SK-N-SH (cell line): ENCODE measurements at regions not wholly inside any gene's neighbourhood (a gene's known extent, or its start where the extent isn't known, plus 50 kb on each side); places are given as distances from the start of the nearest gene placed in this dataset.

Experiments used
- CTCF ChIA-PET: fragments of 300-600, 350-600 bp; formaldehyde crosslinking; extraction: SDS; loops from one replicate; lab custom pipeline; 2021; lab: Yijun Ruan, JAX
- POLR2A ChIA-PET: fragments of 350-600 bp; sonication (Branson Sonifier 250); formaldehyde crosslinking; extraction: SDS; loops from one replicate; lab custom pipeline; 2020; ENCODE audit warnings: antibody characterized with exemption, inconsistent platforms; lab: Yijun Ruan, JAX
- DNase-seq: peaks from one replicate; pipeline ENCODE4 v3.0.0; 2012
- H2AFZ ChIP-seq: fragments of 200-600 bp; sonication (generic); 2 replicates; pipeline ENCODE4 v1.8.1; 2016; ENCODE audit warnings: antibody characterized with exemption, mild to moderate bottlenecking, low read depth
- H3F3A ChIP-seq: fragments of 200-600 bp; sonication (generic); replicated peaks from 2 replicates; pipeline ENCODE3; 2016; ENCODE audit warnings: antibody characterized with exemption, mild to moderate bottlenecking; ENCODE audit not compliant: insufficient read depth
- H3K27ac ChIP-seq, 2 experiments: fragments of 200-500 bp in 1 of 2; fragments of 200-600 bp in 1 of 2; sonication (Bioruptor generic) in 1 of 2; sonication (generic), shearing (Covaris generic) in 1 of 2; 2 replicates each; pipeline versions ENCODE4 v1.5.1 to v1.6.1; 2014 to 2016; ENCODE audit warnings: low read depth in 2 of 2, inconsistent platforms in 1 of 2, low read length in 1 of 2, mild to moderate bottlenecking in 1 of 2, mixed read lengths in 1 of 2
- H3K27me3 ChIP-seq: fragments of 200-600 bp; sonication (generic), shearing (Covaris generic); 2 replicates; pipeline ENCODE4 v1.6.1; 2016; ENCODE audit warnings: mixed run types; ENCODE audit not compliant: insufficient read depth
- H3K36me3 ChIP-seq, 2 experiments: fragments of 200-500 bp in 1 of 2; fragments of 200-600 bp in 1 of 2; sonication (Bioruptor generic) in 1 of 2; sonication (generic) in 1 of 2; replicated peaks in 1 of 2; 2 replicates each; pipeline versions ENCODE3 to v1.5.1; 2014 to 2016; ENCODE audit warnings: low read length in 1 of 2, mild to moderate bottlenecking in 1 of 2; ENCODE audit not compliant: insufficient read depth in 2 of 2, control insufficient read depth in 1 of 2
- H3K4me1 ChIP-seq, 2 experiments: fragments of 200-500 bp in 1 of 2; fragments of 200-600 bp in 1 of 2; sonication (Bioruptor generic) in 1 of 2; sonication (generic), shearing (Covaris generic) in 1 of 2; 2 replicates each; pipeline versions ENCODE4 v1.5.1 to v1.6.1; 2014 to 2016; ENCODE audit warnings: low read depth in 1 of 2, low read length in 1 of 2, mixed run types in 1 of 2; ENCODE audit not compliant: insufficient read depth in 2 of 2, control insufficient read depth in 1 of 2
- H3K4me2 ChIP-seq: fragments of 200-600 bp; sonication (generic), shearing (Covaris generic); 2 replicates; pipeline ENCODE4 v1.6.1; 2017; ENCODE audit warnings: mixed run types
- H3K4me3 ChIP-seq, 2 experiments: fragments of 200-500 bp in 1 of 2; fragments of 200-600 bp in 1 of 2; sonication (Bioruptor generic) in 1 of 2; sonication (generic), shearing (Covaris generic) in 1 of 2; 2 replicates each; pipeline versions ENCODE4 v1.5.1 to v1.8.1; 2014 to 2016; ENCODE audit warnings: low read depth in 2 of 2, inconsistent platforms in 1 of 2, low read length in 1 of 2, mild to moderate bottlenecking in 1 of 2, mixed read lengths in 1 of 2, moderate library complexity in 1 of 2
- H3K79me2 ChIP-seq: fragments of 200-600 bp; sonication (generic); 2 replicates; pipeline ENCODE4 v1.8.1; 2017; ENCODE audit warnings: mild to moderate bottlenecking; ENCODE audit not compliant: insufficient read depth
- H3K9ac ChIP-seq: fragments of 200-600 bp; sonication (generic); 2 replicates; pipeline ENCODE4 v1.6.1; 2017; ENCODE audit warnings: mixed run types
- H3K9me2 ChIP-seq: fragments of 200-600 bp; sonication (generic); 2 replicates; pipeline ENCODE4 v1.6.1; 2017; ENCODE audit warnings: mixed run types
- H3K9me3 ChIP-seq: fragments of 200-600 bp; sonication (generic); 2 replicates; pipeline ENCODE4 v1.6.1; 2017; ENCODE audit warnings: mixed run types, mild to moderate bottlenecking, moderate library complexity
- H4K20me1 ChIP-seq: fragments of 200-600 bp; sonication (generic); 2 replicates; pipeline ENCODE4 v1.6.1; 2017; ENCODE audit warnings: mild to moderate bottlenecking, mixed run types; ENCODE audit not compliant: insufficient read depth
- CHD2 ChIP-seq: fragments of 150-350 bp; IDR thresholded peaks from 2 replicates; pipeline ENCODE4 v1.6.1; 2018; ENCODE audit warnings: low read length; ENCODE audit not compliant: partially characterized antibody
- EP300 ChIP-seq, 2 experiments: IDR thresholded peaks; 2 replicates each; pipeline versions ENCODE4 v1.4.0 to v1.6.1; 2012; ENCODE audit warnings: borderline replicate concordance in 1 of 2, low read depth in 1 of 2, low read length in 1 of 2
- EZH2phosphoT487 ChIP-seq: fragments of 200-600 bp; sonication (generic); IDR thresholded peaks from 2 replicates; pipeline ENCODE4 v1.6.1; 2017; ENCODE audit warnings: low read depth, mixed run types, mild to moderate bottlenecking, antibody characterized with exemption, moderate library complexity, borderline replicate concordance
- FOSL2 ChIP-seq: IDR thresholded peaks from 2 replicates; pipeline ENCODE4 v1.4.0; 2012; ENCODE audit warnings: low read depth, mild to moderate bottlenecking, moderate library complexity, borderline replicate concordance
- FOXM1 ChIP-seq: IDR thresholded peaks from 2 replicates; pipeline ENCODE4 v1.4.0; 2012; ENCODE audit warnings: low read depth, mild to moderate bottlenecking
- GABPA ChIP-seq: IDR thresholded peaks from 2 replicates; pipeline ENCODE4 v1.4.0; 2012; ENCODE audit warnings: low read depth, mild to moderate bottlenecking
- GATA2 ChIP-seq: sonication (generic); formaldehyde crosslinking; IDR thresholded peaks from 2 replicates; pipeline ENCODE4 v1.5.0; 2020; ENCODE audit warnings: mild to moderate bottlenecking, missing genetic modification reagents
- MEF2A ChIP-seq: IDR thresholded peaks from 2 replicates; pipeline ENCODE4 v1.4.0; 2012; ENCODE audit warnings: low read depth, borderline replicate concordance
- MXI1 ChIP-seq: IDR thresholded peaks from 2 replicates; pipeline ENCODE4 v1.6.1; 2012; ENCODE audit warnings: mild to moderate bottlenecking, low read depth, low read length, improper control_type of control experiment
- NRF1 ChIP-seq: IDR thresholded peaks from 2 replicates; pipeline ENCODE4 v1.6.1; 2012; ENCODE audit warnings: low read depth, mild to moderate bottlenecking, low read length
- POLR2AphosphoS5 ChIP-seq: IDR thresholded peaks from 2 replicates; pipeline ENCODE4 v1.6.1; 2012; ENCODE audit warnings: low read depth, low read length
- RAD21 ChIP-seq: IDR thresholded peaks from 2 replicates; pipeline ENCODE4 v1.6.1; 2012; ENCODE audit warnings: mild to moderate bottlenecking, low read length
- RCOR1 ChIP-seq: fragments of 150-350 bp; IDR thresholded peaks from 2 replicates; pipeline ENCODE4 v1.6.1; 2017; ENCODE audit warnings: antibody characterized with exemption, low read length
- TCF12 ChIP-seq: IDR thresholded peaks from 2 replicates; pipeline ENCODE4 v1.4.0; 2012
- TEAD4 ChIP-seq: IDR thresholded peaks from 2 replicates; pipeline ENCODE4 v1.4.0; 2012; ENCODE audit warnings: mild to moderate bottlenecking, borderline replicate concordance; ENCODE audit not compliant: insufficient read depth
- YY1 ChIP-seq: IDR thresholded peaks from 2 replicates; pipeline ENCODE4 v1.4.0; 2012; ENCODE audit warnings: low read depth, mild to moderate bottlenecking
- WGBS: methylation state at CpG from one replicate; pipeline ENCODE4 v1.1.6; 2017; ENCODE audit warnings: low lambda C conversion rate; 5-methylcytosine and 5-hydroxymethylcytosine counted together
- TF ChIP-seq, protein P1 (sequence below): fragments of 150-350 bp; IDR thresholded peaks from 2 replicates; pipeline ENCODE4 v1.6.1; 2017; ENCODE audit warnings: antibody characterized with exemption, low read length, low read depth, borderline replicate concordance
- TF ChIP-seq, protein P2 (sequence below): IDR thresholded peaks from 2 replicates; pipeline ENCODE4 v1.4.0; 2012; ENCODE audit warnings: low read depth, borderline replicate concordance
- TF ChIP-seq, protein P3 (sequence below): IDR thresholded peaks from 2 replicates; pipeline ENCODE4; 2012
- TF ChIP-seq, protein P4 (sequence below): IDR thresholded peaks from 2 replicates; pipeline ENCODE4 v1.4.0; 2012; ENCODE audit warnings: low read depth, borderline replicate concordance

DNA sequence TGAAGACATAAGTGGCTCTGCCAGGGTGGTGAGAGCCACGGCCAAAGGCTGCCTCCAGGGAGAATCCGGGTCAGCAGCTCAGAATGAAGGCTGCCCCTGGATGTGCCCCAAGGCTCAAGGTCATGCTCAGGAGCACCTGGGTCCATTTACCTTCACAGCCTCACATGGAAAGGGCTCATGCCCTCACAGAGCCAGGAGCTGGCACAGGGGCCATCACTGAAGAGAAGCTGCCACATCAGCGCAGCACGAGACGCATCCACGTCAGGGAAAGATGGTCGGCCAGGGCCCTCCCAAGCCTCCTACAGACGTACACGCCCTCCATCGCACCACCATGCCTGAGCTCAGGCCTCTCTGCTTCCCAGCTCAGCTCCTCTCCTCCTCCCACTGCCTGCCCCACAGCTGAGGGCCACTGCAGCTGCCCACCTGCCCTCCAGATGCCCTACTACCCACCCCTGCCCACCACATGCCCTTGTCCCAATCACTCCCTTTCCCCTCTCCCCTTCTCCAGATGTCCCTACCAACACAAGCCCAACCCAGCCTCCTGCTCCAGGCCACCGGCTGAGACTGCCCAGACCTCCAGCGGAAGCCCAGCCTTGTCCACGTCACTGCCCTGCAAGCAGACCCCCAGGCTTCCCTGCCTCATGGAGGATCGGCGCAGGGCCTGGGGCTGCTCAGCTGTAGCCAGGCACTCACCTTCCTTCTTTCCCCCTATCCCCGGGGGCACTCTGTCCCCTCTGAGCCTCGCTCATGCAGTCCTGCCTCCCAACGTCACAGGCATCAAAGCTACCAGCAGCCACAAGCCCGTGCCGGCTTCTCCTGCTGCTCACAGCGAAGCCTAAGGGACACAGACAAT, 144.1 kb downstream of the SHANK2 start:
- 58% methylated on average over 19 of the region's 21 CpGs for WGBS
- H4K20me1 ChIP-seq, result no peaks in the 10 kb centered on the region
- H3K4me2 ChIP-seq, result no peak overlapping the region
- ChIA-PET POLR2A (no interaction called here), CTCF (interaction anchor here (0.9 to 1.6 kb wide), 4 partner anchors 10 to 455 kb away, joined by 3 to 4 read pairs (median 3); no protein-coding TSS in a partner anchor)
- no peak for TF ChIP-seq GABPA
- no peak for TF ChIP-seq GATA2 (CRISPR knock-in tag)
- no peak for TF ChIP-seq TCF12
- TF ChIP-seq MXI1, result no peak
- no peak overlapping the region for H3K27ac ChIP-seq
- no peak overlapping the region for H2AFZ ChIP-seq
- H3K36me3 ChIP-seq, result no peaks in the 10 kb centered on the region
- no peaks in the 10 kb centered on the region for H3K9me3 ChIP-seq
- H3K79me2 ChIP-seq, result no peaks in the 10 kb centered on the region
- no peak overlapping the region for H3K9ac ChIP-seq
- no peak overlapping the region for H3K4me3 ChIP-seq
- DNase-seq, result no peak
- no peaks in the 10 kb centered on the region for H3F3A ChIP-seq
- no peaks in the 10 kb centered on the region; a peak in 1 of 4 replicates for H3K4me1 ChIP-seq
- H3K27me3 ChIP-seq, result no peaks in the 10 kb centered on the region
- H3K9me2 ChIP-seq, result no peaks in the 10 kb centered on the region

DNA sequence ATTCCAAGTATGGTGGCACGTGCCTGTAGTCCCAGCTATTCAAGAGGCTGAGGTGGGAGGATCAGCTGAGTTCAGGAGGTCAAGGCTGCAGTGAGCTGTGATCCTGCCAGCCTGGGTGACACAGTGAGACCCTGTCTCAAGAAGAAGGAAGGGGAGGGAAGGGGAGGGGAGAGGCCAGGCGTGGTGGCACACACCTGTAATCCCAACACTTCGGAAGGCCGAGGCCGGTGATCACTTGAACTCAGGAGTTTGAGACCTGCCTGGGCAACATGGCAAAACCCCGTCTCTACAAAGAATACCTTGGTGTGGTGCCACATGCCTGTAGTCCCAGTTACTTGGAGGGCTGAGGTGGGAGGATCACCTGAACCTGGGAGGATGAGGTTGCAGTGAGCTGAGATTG, 145.7 kb downstream of the SHANK2 start:
- no peak for DNase-seq
- Histone ChIP-seq H3K27ac (no peak overlapping the region), H3K79me2 (no peaks in the 10 kb centered on the region), H3K36me3 (no peaks in the 10 kb centered on the region), H3K9me3 (no peaks in the 10 kb centered on the region), H3K9ac (no peak overlapping the region), H3K4me3 (no peak overlapping the region), H2AFZ (no peak overlapping the region), H3K4me1 (peaks cover 0 to 6% of the 10 kb centered on the region in 2 experiments; a peak in 1 of 4 replicates), H3K9me2 (no peaks in the 10 kb centered on the region), H3K27me3 (no peaks in the 10 kb centered on the region), H3K4me2 (no peak overlapping the region), H4K20me1 (no peaks in the 10 kb centered on the region), H3F3A (no peaks in the 10 kb centered on the region)
- ChIA-PET CTCF (interaction anchor here (1.4 to 1.6 kb wide), 2 partner anchors 20 to 313 kb away, joined by 4 to 5 read pairs; no protein-coding TSS in a partner anchor), POLR2A (no interaction called here)
- TF ChIP-seq, protein P1, sequence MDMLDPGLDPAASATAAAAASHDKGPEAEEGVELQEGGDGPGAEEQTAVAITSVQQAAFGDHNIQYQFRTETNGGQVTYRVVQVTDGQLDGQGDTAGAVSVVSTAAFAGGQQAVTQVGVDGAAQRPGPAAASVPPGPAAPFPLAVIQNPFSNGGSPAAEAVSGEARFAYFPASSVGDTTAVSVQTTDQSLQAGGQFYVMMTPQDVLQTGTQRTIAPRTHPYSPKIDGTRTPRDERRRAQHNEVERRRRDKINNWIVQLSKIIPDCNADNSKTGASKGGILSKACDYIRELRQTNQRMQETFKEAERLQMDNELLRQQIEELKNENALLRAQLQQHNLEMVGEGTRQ, result no peak
- TF ChIP-seq EZH2phosphoT487 (no peak), TEAD4 (no peak), MXI1 (no peak), FOSL2 (no peak), CHD2 (no peak), POLR2AphosphoS5 (no peak), NRF1 (no peak), RCOR1 (no peak), YY1 (no peak), FOXM1 (no peak), EP300 (IDR thresholded peaks at IDR 0.05; ENCODE audit: borderline replicate concordance in 1 of 2, low read depth in 1 of 2, low read length in 1 of 2) (no peak), RAD21 (no peak), MEF2A (no peak)
- TF ChIP-seq, protein P2, sequence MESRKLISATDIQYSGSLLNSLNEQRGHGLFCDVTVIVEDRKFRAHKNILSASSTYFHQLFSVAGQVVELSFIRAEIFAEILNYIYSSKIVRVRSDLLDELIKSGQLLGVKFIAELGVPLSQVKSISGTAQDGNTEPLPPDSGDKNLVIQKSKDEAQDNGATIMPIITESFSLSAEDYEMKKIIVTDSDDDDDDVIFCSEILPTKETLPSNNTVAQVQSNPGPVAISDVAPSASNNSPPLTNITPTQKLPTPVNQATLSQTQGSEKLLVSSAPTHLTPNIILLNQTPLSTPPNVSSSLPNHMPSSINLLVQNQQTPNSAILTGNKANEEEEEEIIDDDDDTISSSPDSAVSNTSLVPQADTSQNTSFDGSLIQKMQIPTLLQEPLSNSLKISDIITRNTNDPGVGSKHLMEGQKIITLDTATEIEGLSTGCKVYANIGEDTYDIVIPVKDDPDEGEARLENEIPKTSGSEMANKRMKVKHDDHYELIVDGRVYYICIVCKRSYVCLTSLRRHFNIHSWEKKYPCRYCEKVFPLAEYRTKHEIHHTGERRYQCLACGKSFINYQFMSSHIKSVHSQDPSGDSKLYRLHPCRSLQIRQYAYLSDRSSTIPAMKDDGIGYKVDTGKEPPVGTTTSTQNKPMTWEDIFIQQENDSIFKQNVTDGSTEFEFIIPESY, result no peak
- TF ChIP-seq, protein P3, sequence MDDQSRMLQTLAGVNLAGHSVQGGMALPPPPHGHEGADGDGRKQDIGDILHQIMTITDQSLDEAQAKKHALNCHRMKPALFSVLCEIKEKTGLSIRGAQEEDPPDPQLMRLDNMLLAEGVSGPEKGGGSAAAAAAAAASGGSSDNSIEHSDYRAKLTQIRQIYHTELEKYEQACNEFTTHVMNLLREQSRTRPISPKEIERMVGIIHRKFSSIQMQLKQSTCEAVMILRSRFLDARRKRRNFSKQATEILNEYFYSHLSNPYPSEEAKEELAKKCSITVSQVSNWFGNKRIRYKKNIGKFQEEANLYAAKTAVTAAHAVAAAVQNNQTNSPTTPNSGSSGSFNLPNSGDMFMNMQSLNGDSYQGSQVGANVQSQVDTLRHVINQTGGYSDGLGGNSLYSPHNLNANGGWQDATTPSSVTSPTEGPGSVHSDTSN, result no peak
- TF ChIP-seq, protein P4, sequence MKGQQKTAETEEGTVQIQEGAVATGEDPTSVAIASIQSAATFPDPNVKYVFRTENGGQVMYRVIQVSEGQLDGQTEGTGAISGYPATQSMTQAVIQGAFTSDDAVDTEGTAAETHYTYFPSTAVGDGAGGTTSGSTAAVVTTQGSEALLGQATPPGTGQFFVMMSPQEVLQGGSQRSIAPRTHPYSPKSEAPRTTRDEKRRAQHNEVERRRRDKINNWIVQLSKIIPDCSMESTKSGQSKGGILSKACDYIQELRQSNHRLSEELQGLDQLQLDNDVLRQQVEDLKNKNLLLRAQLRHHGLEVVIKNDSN, result no peak
- WGBS, result 38% methylated on average over 6 of the region's 6 CpGs
